Keratinocyte (primary cell): ENCODE measurements at regions not wholly inside any gene's neighbourhood (a gene's known extent, or its start where the extent isn't known, plus 50 kb on each side); places are given as distances from the start of the nearest gene placed in this dataset.

Experiments
- DNase-seq: peaks from one replicate; pipeline ENCODE4 v3.0.0-alpha.2; 2011; ENCODE audit warnings: low read depth, missing footprints, low spot score
- FAIRE-seq: peaks from 2 replicates; lab custom pipeline; 2011; peaks lifted over from hg19 to GRCh38; lab: Jason Lieb, UNC
- H2AFZ ChIP-seq: 2 replicates; pipeline ENCODE4 v1.6.0; 2012; ENCODE audit warnings: low read length, control low read depth, inconsistent platforms; ENCODE audit not compliant: control insufficient read depth
- H3K27ac ChIP-seq: 2 replicates; pipeline ENCODE4 v1.5.1; 2011; ENCODE audit warnings: low read length; ENCODE audit not compliant: control insufficient read depth, insufficient read depth
- H3K27me3 ChIP-seq: 3 replicates; pipeline ENCODE4 v1.6.0; 2011; ENCODE audit warnings: low read length; ENCODE audit not compliant: control insufficient read depth, insufficient read depth; ENCODE audit errors: extremely low read depth
- H3K36me3 ChIP-seq, 2 experiments: 2 replicates in 1 of 2; 3 replicates in 1 of 2; pipeline ENCODE4 v1.5.1; 2011; ENCODE audit warnings: low read length in 2 of 2, mild to moderate bottlenecking in 1 of 2; ENCODE audit not compliant: control insufficient read depth in 2 of 2, insufficient read depth in 2 of 2; ENCODE audit errors: extremely low read depth in 1 of 2
- H3K4me1 ChIP-seq: 3 replicates; pipeline ENCODE4 v1.5.1; 2011; ENCODE audit warnings: low read length; ENCODE audit not compliant: control insufficient read depth, insufficient read depth; ENCODE audit errors: extremely low read depth
- H3K4me2 ChIP-seq: 3 replicates; pipeline ENCODE4 v1.6.0; 2011; ENCODE audit warnings: low read depth, low read length; ENCODE audit not compliant: control insufficient read depth, insufficient read depth; ENCODE audit errors: extremely low read depth
- H3K4me3 ChIP-seq, 3 experiments: fragments of 200-600 bp in 1 of 3; sonication (generic) in 1 of 3; 2 replicates in 2 of 3; 3 replicates in 1 of 3; pipeline ENCODE4 v1.5.1; 2011 to 2016; ENCODE audit warnings: low read length in 3 of 3, mild to moderate bottlenecking in 3 of 3, control low read depth in 2 of 3, inconsistent platforms in 1 of 3, low read depth in 1 of 3, mixed read lengths in 1 of 3, mixed run types in 1 of 3, moderate library complexity in 1 of 3; ENCODE audit not compliant: control insufficient read depth in 2 of 3, insufficient read depth in 2 of 3; ENCODE audit errors: extremely low read depth in 1 of 3
- H3K79me2 ChIP-seq: 2 replicates; pipeline ENCODE4 v1.6.0; 2012; ENCODE audit warnings: low read length; ENCODE audit not compliant: control insufficient read depth, insufficient read depth
- H3K9ac ChIP-seq: 3 replicates; pipeline ENCODE4 v1.6.0; 2011; ENCODE audit warnings: low read length; ENCODE audit not compliant: control insufficient read depth, insufficient read depth; ENCODE audit errors: extremely low read depth
- H3K9me1 ChIP-seq: 3 replicates; pipeline ENCODE4 v1.6.0; 2011; ENCODE audit warnings: low read length; ENCODE audit not compliant: control insufficient read depth, insufficient read depth; ENCODE audit errors: extremely low read depth
- H3K9me3 ChIP-seq: 2 replicates; pipeline ENCODE4 v1.5.1; 2012; ENCODE audit warnings: low read depth, low read length; ENCODE audit not compliant: control insufficient read depth
- H4K20me1 ChIP-seq: 3 replicates; pipeline ENCODE4 v1.6.0; 2011; ENCODE audit warnings: low read length; ENCODE audit not compliant: control insufficient read depth, insufficient read depth; ENCODE audit errors: extremely low read depth
- CTCF ChIP-seq, 3 experiments: IDR thresholded peaks in 1 of 3; conservative IDR thresholded peaks in 1 of 3; optimal IDR thresholded peaks in 1 of 3; 2 replicates in 2 of 3; 3 replicates in 1 of 3; pipeline versions ENCODE3 to v1.5.1; 2011; ENCODE audit warnings: low read length in 3 of 3, mild to moderate bottlenecking in 3 of 3, moderate library complexity in 2 of 3, control low read depth in 1 of 3, inconsistent platforms in 1 of 3; ENCODE audit not compliant: insufficient read depth in 2 of 3; ENCODE audit errors: extremely low read depth in 1 of 3
- EZH2 ChIP-seq: IDR thresholded peaks from one replicate; pipeline ENCODE4 v1.6.1; 2012; ENCODE audit warnings: inconsistent platforms, mild to moderate bottlenecking, low read length, moderate library complexity
- dilution Hi-C: fragments of 300-500 bp; cut with MboI; formaldehyde crosslinking; loops from one replicate; pipeline ENCODE4 v1.7.0; 2020; ENCODE audit warnings: low sequenced_read_pairs; ENCODE audit not compliant: extremely low pct_ligation_motif_present

GRCh38 chr1:55747408-55747841 is 532.3 kb upstream of the USP24 start:
- dilution Hi-C loops, result no loop called here
- Histone ChIP-seq H3K9me3 (no peaks in the 10 kb centered on the region), H3K4me3 (no peak overlapping the region), H2AFZ (no peak overlapping the region), H3K27me3 (no peaks in the 10 kb centered on the region), H3K9ac (no peak overlapping the region), H3K36me3 (no peaks in the 10 kb centered on the region), H3K79me2 (no peaks in the 10 kb centered on the region), H3K4me2 (no peak overlapping the region), H3K4me1 (no peaks in the 10 kb centered on the region), H3K9me1 (no peaks in the 10 kb centered on the region), H3K27ac (no peak overlapping the region), H4K20me1 (no peaks in the 10 kb centered on the region)
- DNase-seq, result no peak
- FAIRE-seq, result no peak
- TF ChIP-seq EZH2, result no peak
- no peak for TF ChIP-seq CTCF (optimal IDR thresholded peaks at IDR 0.05 in 1 of 3, IDR thresholded peaks at IDR 0.05 in 1 of 3, conservative IDR thresholded peaks at IDR 0.05 in 1 of 3; ENCODE audit: extremely low read depth in 1 of 3, insufficient read depth in 2 of 3, low read length in 3 of 3)

GRCh38 chr1:55746710-55747109 is 531.5 kb upstream of the USP24 start:
- TF ChIP-seq EZH2, result no peak
- TF ChIP-seq CTCF (optimal IDR thresholded peaks at IDR 0.05 in 1 of 3, IDR thresholded peaks at IDR 0.05 in 1 of 3, conservative IDR thresholded peaks at IDR 0.05 in 1 of 3; ENCODE audit: extremely low read depth in 1 of 3, insufficient read depth in 2 of 3, low read length in 3 of 3), result no peak
- H3K9me3 ChIP-seq, result no peaks in the 10 kb centered on the region
- H3K9ac ChIP-seq, result no peak overlapping the region
- H2AFZ ChIP-seq, result no peak overlapping the region
- no peak overlapping the region for H3K27ac ChIP-seq
- H3K36me3 ChIP-seq, result no peaks in the 10 kb centered on the region
- no peaks in the 10 kb centered on the region for H3K27me3 ChIP-seq
- no peaks in the 10 kb centered on the region for H3K4me1 ChIP-seq
- H3K4me3 ChIP-seq, result no peak overlapping the region
- dilution Hi-C loops, result no loop called here
- no peaks in the 10 kb centered on the region for H3K79me2 ChIP-seq
- no peak overlapping the region for H3K4me2 ChIP-seq
- no peaks in the 10 kb centered on the region for H3K9me1 ChIP-seq
- no peaks in the 10 kb centered on the region for H4K20me1 ChIP-seq
- no peak for DNase-seq
- FAIRE-seq, result no peak
